Activated CD4-positive, alpha-beta memory T cell treated with anti-CD3 and anti-CD28 coated beads for 36 hours (primary cell): ENCODE measurements at regions not wholly inside any gene's neighbourhood (a gene's known extent, or its start where the extent isn't known, plus 50 kb on each side); places are given as distances from the start of the nearest gene placed in this dataset.
"Not testable (repeated sequence)": the region's sequence is repeated elsewhere in the genome, so short reads cannot be mapped to it uniquely, and the experiment has no call there.

Source experiments
- CTCF ChIA-PET: fragments of 350-600 bp; sonication (Branson Sonifier 250); formaldehyde crosslinking; loops from one replicate; lab custom pipeline; 2021; ENCODE audit warnings: antibody characterized with exemption, inconsistent platforms; lab: Charles Lee
- POLR2A ChIA-PET: fragments of 350-600 bp; sonication (Branson Sonifier 250); formaldehyde crosslinking; loops from one replicate; lab custom pipeline; 2021; ENCODE audit warnings: antibody characterized with exemption; lab: Charles Lee
- DNase-seq: peaks from one replicate; pipeline ENCODE4 v3.0.0-alpha.2; 2020
- H3K27ac Mint-ChIP-seq: one replicate; pipeline ENCODE4 v1.8.0; 2021; ENCODE audit warnings: mixed read lengths
- H3K27me3 Mint-ChIP-seq: one replicate; pipeline ENCODE4 v1.8.0; 2021; ENCODE audit warnings: mixed read lengths
- H3K36me3 Mint-ChIP-seq: one replicate; pipeline ENCODE4 v1.8.0; 2021; ENCODE audit warnings: mixed read lengths
- H3K4me1 Mint-ChIP-seq: one replicate; pipeline ENCODE4 v1.8.0; 2021; ENCODE audit warnings: low read depth, mixed read lengths
- H3K4me3 Mint-ChIP-seq: one replicate; pipeline ENCODE4 v1.8.0; 2021; ENCODE audit warnings: mild to moderate bottlenecking, mixed read lengths
- H3K9me3 Mint-ChIP-seq: one replicate; pipeline ENCODE4 v1.8.0; 2021; ENCODE audit warnings: mixed read lengths
- intact Hi-C: fragments of 100-400 bp; cut with micrococcal nuclease; formaldehyde crosslinking; loops from one replicate; pipeline ENCODE4 v1.15.1; 2023

DNA sequence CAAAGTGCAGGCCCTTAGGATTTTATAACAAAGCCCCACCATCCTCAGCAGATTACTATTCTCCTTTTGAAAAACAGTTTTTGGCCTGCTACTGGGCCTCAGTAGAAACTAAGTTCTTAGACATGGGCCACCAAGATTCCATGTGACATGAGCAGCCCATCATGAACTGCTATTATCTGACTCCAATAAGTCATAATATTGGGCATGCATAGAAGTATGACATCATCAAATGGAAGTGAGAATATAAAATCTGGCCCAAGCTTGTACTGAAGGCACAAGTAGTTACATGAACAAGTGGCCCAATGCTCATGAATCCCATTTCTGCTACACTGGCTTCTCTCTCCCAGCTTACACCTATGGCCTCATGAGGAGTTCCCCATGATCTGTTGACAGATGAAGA lies 404.8 kb downstream of the EPHA5 start:
- ChIA-PET POLR2A (no interaction called here), CTCF (no interaction called here)
- Mint-ChIP-seq H3K4me1 (no peaks in the 10 kb centered on the region), H3K27me3 (no peaks in the 10 kb centered on the region), H3K4me3 (no peak overlapping the region), H3K36me3 (no peaks in the 10 kb centered on the region), H3K27ac (no peak overlapping the region), H3K9me3 (peaks cover 13% of the 10 kb centered on the region)
- intact Hi-C loops: no loop called here
- no peak for DNase-seq

DNA sequence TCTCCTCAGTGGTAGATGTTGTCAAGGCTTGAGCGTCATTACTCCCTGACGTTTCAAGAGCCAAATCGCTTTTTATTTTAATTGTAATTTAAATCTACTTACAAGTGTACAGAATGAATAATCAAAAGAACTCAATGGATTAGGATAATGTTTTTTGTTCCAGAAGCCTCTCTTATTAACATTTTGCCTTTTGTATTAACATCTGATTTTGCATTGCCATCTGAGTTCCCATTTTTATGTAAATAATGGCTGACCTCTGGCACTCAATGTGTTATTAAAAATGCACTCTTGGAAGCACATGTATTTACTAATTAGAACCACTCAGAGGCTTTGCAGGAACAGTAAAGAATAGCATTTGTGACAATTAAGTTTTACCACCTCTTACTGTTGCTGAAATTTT lies 411.0 kb downstream of the EPHA5 start:
- Mint-ChIP-seq H3K27me3 (no peaks in the 10 kb centered on the region), H3K36me3 (no peaks in the 10 kb centered on the region), H3K4me3 (no peak overlapping the region), H3K9me3 (no peaks in the 10 kb centered on the region), H3K4me1 (no peaks in the 10 kb centered on the region), H3K27ac (no peak overlapping the region)
- DNase-seq: no peak
- ChIA-PET POLR2A (no interaction called here), CTCF (no interaction called here)
- intact Hi-C loops: no loop called here

DNA sequence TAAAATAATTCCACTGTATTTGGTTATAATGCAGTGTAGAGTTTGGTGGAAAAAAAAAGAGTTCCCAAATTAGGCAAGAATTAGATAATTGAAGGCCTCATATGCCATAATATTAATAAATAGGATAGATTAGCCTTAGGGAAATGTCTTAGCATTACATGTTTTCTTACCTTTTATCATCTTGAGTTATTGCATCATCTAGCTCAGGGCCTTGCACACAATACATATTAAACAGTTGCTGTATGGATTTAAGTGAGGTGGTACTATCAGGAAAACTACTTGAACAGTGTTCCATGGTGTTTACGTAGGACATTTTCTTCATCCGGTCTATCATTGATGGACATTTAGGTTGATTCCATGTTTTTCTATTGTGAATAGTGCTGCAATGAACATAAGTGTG lies 419.4 kb downstream of the EPHA5 start:
- ChIA-PET POLR2A (no interaction called here), CTCF (no interaction called here)
- H3K27me3 Mint-ChIP-seq: no peaks in the 10 kb centered on the region
- DNase-seq: no peak
- no peak overlapping the region for H3K4me3 Mint-ChIP-seq
- no peaks in the 10 kb centered on the region for H3K4me1 Mint-ChIP-seq
- no peak overlapping the region for H3K27ac Mint-ChIP-seq
- intact Hi-C loops: no loop called here
- H3K9me3 Mint-ChIP-seq: peaks cover 5% of the 10 kb centered on the region
- no peaks in the 10 kb centered on the region for H3K36me3 Mint-ChIP-seq

- intact Hi-C loops: no loop called here
- Mint-ChIP-seq H3K27ac (no peak overlapping the region), H3K36me3 (no peaks in the 10 kb centered on the region), H3K4me1 (no peaks in the 10 kb centered on the region), H3K4me3 (no peak overlapping the region), H3K9me3 (peaks cover 12% of the 10 kb centered on the region), H3K27me3 (no peaks in the 10 kb centered on the region)
- no peak for DNase-seq
- CTCF ChIA-PET: no interaction called here
- POLR2A ChIA-PET: no interaction called here
These were observed 421.2 kb downstream of the EPHA5 start for GRCh38 chr4:65249111-65249510.

GRCh38 chr4:65242156-65242846 lies 428.0 kb downstream of the EPHA5 start:
- DNase-seq: no peak
- Mint-ChIP-seq H3K36me3 (no peaks in the 10 kb centered on the region), H3K27me3 (no peaks in the 10 kb centered on the region), H3K4me3 (no peak overlapping the region), H3K27ac (no peak overlapping the region), H3K4me1 (no peaks in the 10 kb centered on the region), H3K9me3 (peaks cover 7% of the 10 kb centered on the region)
- ChIA-PET CTCF (no interaction called here), POLR2A (no interaction called here)
- intact Hi-C loops: no loop called here

DNA sequence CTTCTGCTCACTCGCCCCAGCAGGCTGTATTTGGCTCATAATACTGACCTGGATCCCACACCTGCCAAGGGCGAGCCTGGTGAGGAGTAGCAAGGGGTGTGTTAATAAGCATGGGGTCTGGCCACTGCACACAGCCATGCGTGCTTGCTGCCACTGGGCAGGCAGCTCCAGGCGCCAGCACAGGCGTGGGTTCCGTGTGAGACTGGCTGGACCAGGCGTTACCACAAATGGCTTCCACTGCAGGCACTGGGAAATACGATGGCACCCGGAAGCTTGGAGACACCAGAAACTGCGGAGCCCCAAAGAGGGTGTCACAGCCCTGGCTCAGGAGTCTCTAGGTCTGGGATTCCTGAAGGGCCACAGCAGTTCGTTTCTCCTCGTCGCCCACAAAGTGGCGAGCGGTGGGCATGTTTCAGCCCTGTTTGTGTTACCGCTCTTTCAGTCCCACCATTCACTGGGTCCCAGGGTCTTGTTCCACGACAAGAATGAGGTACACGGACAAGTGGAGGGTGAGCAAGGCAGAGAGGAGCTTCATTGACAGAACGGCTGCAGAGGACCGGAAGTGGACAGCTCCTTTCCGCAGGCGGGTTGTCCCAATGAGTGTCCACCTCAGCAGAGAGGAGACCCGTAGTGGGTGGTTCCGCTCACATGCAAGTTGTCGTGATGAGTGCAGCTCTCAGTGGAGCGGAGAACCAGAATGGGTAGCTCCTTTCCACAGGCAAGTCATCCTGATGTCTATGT lies 428.9 kb downstream of the EPHA5 start:
- no peak for DNase-seq
- Mint-ChIP-seq H3K36me3 (no peaks in the 10 kb centered on the region), H3K4me1 (no peaks in the 10 kb centered on the region), H3K9me3 (peaks cover 7% of the 10 kb centered on the region), H3K27me3 (no peaks in the 10 kb centered on the region), H3K27ac (no peak overlapping the region), H3K4me3 (no peak overlapping the region)
- CTCF ChIA-PET: no interaction called here
- intact Hi-C loops: no loop called here
- POLR2A ChIA-PET: no interaction called here

GRCh38 chr4:65234061-65234460 lies 436.2 kb downstream of the EPHA5 start:
- DNase-seq: no peak
- no peaks in the 10 kb centered on the region for H3K36me3 Mint-ChIP-seq
- POLR2A ChIA-PET: no interaction called here

DNA sequence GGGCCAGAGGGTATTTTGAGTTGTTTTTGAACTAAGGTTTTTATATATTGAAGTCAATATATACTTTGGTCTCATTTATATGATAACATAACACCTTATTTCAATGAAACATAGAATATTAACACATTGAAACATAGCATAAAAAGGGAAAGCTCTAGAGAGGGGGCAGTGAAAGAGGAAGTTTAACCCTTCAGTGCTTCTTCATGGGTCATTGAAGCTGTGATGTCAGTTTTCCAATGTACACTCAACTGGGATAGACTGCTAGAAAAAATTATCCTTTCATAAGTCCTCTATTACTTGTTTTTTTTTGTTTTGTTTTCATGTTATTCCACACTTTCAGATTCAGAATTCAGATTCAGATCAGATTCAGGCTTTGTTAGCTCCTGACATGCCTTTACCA lies 442.7 kb downstream of the EPHA5 start:
- H3K36me3 Mint-ChIP-seq: no peaks in the 10 kb centered on the region
- peaks cover 6% of the 10 kb centered on the region for H3K9me3 Mint-ChIP-seq
- intact Hi-C loops: no loop called here
- CTCF ChIA-PET: no interaction called here
- H3K4me1 Mint-ChIP-seq: no peaks in the 10 kb centered on the region
- H3K27ac Mint-ChIP-seq: no peak overlapping the region
- POLR2A ChIA-PET: no interaction called here
- no peak overlapping the region for H3K4me3 Mint-ChIP-seq
- no peak for DNase-seq
- no peaks in the 10 kb centered on the region for H3K27me3 Mint-ChIP-seq

More at GRCh38 chr4:65234061-65234460, 436.2 kb downstream of the EPHA5 start:
- H3K4me1 Mint-ChIP-seq: no peaks in the 10 kb centered on the region
- intact Hi-C loops: no loop called here
- H3K4me3 Mint-ChIP-seq: no peak overlapping the region
- H3K27ac Mint-ChIP-seq: no peak overlapping the region
- H3K9me3 Mint-ChIP-seq: no peaks in the 10 kb centered on the region
- CTCF ChIA-PET: no interaction called here
- H3K27me3 Mint-ChIP-seq: no peaks in the 10 kb centered on the region

DNA sequence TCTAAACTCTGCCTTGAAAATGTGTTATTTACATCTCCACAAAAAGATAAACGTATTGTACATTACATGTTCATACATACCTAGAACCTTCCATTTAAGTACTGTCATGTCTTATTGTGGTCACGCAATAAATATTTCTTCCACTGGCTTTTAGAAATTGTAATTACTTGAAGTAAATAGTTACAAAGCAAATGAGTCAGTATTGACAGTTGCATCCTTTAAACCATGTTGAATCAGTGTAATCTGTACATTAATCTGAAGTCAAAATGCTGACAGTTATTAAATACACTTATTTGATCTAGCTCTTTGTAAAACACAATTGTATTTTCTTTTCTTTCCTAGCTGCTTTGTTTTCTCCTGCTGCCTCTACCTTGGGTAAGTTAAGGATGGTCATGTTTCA lies 446.7 kb downstream of the EPHA5 start:
- H3K9me3 Mint-ChIP-seq: peaks cover 6% of the 10 kb centered on the region
- ChIA-PET CTCF (no interaction called here), POLR2A (no interaction called here)
- H3K4me1 Mint-ChIP-seq: no peaks in the 10 kb centered on the region
- H3K36me3 Mint-ChIP-seq: no peaks in the 10 kb centered on the region
- H3K27ac Mint-ChIP-seq: no peak overlapping the region
- intact Hi-C loops: no loop called here
- DNase-seq: no peak
- no peak overlapping the region for H3K4me3 Mint-ChIP-seq
- H3K27me3 Mint-ChIP-seq: no peaks in the 10 kb centered on the region

GRCh38 chr4:65223074-65223473 lies 447.2 kb downstream of the EPHA5 start:
- H3K36me3 Mint-ChIP-seq, intact Hi-C loops, H3K4me1 Mint-ChIP-seq, H3K9me3 Mint-ChIP-seq, H3K4me3 Mint-ChIP-seq, CTCF ChIA-PET, POLR2A ChIA-PET, DNase-seq, H3K27ac Mint-ChIP-seq, H3K27me3 Mint-ChIP-seq: not testable (repeated sequence)

DNA sequence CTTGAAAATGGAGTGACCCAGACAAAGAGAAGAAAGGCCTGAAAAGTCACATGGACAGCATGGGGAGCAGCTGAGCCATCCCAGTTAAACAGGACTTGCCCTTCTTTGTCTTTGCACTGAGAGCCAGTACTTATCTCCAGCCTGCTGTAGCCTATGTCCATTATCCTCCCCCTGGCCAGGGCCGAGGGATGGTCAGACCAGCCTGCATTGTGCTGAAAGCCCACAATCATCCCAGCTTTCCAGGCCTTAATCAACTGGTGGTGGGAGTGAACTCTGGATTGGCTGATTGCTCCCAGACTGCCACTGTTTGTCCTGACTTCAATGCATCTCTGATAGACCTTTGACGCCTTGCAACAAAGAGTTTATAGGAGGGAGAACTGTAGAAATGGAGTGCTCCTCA lies 453.1 kb downstream of the EPHA5 start:
- intact Hi-C loops: no loop called here

DNA sequence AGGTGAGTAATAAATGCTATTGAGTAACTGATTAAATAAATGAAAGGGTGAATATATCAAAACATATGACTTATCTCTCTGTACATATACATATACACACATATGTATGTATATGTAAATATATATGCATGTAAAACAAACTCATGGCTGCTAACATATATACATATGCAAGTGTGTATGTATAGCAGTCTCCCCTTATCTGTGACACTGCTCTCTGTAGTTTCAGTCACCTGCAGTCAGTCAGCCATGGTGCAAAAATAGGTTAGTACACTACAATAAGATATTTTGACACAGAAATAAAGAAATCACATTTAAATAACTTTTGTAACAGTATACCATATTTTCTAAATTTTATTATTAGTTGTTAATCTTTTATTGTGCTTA lies 467.4 kb downstream of the EPHA5 start:
- Mint-ChIP-seq H3K27me3 (no peaks in the 10 kb centered on the region), H3K4me1 (no peaks in the 10 kb centered on the region), H3K27ac (no peak overlapping the region), H3K36me3 (no peaks in the 10 kb centered on the region), H3K9me3 (peaks cover 13% of the 10 kb centered on the region), H3K4me3 (no peak overlapping the region)
- CTCF ChIA-PET: no interaction called here
- intact Hi-C loops: no loop called here
- no peak for DNase-seq
- POLR2A ChIA-PET: no interaction called here

More for the DNA sequence above, 453.1 kb downstream of the EPHA5 start:
- POLR2A ChIA-PET: no interaction called here
- CTCF ChIA-PET: no interaction called here
- no peaks in the 10 kb centered on the region for H3K4me1 Mint-ChIP-seq
- H3K9me3 Mint-ChIP-seq: peaks cover 5% of the 10 kb centered on the region
- H3K4me3 Mint-ChIP-seq: no peak overlapping the region
- no peak overlapping the region for H3K27ac Mint-ChIP-seq
- H3K36me3 Mint-ChIP-seq: no peaks in the 10 kb centered on the region
- DNase-seq: no peak
- H3K27me3 Mint-ChIP-seq: no peaks in the 10 kb centered on the region
